HCT116 (cell line): ENCODE measurements at regions not wholly inside any gene's neighbourhood (a gene's known extent, or its start where the extent isn't known, plus 50 kb on each side); places are given as distances from the start of the nearest gene placed in this dataset.

ENCODE experiments used
- ATAC-seq: fragments of 200-7000 bp; cut with Tn5 transposase; 2 replicates; pipeline ENCODE4 v1.9.1; 2020; ENCODE audit warnings: mild to moderate bottlenecking, moderate library complexity
- BruUV-seq: library from RNA; stranded (reverse); fragments of 400-500 nt; replicated peaks from 2 replicates; lab custom pipeline; 2021; lab: Mats Ljungman, UMichigan
- CTCF ChIA-PET: fragments of 300-600 bp; sonication (Branson Sonifier 250); formaldehyde crosslinking; loops from one replicate; lab custom pipeline; 2021; ENCODE audit warnings: antibody characterized with exemption; lab: Charles Lee
- POLR2A ChIA-PET: fragments of 300-600, 350-600 bp; sonication (Branson Sonifier 250); formaldehyde crosslinking; loops from one replicate; lab custom pipeline; 2021; ENCODE audit warnings: antibody characterized with exemption; lab: Charles Lee
- RAD21 ChIA-PET, 2 experiments: fragments of 300-600 bp; sonication (Branson Sonifier 250); formaldehyde crosslinking; loops; one replicate each; lab custom pipeline; 2023; ENCODE audit warnings: low total read pairs in 2 of 2; ENCODE audit not compliant: uncharacterized antibody in 2 of 2, unreplicated experiment in 2 of 2, low non-redundant PET in 1 of 2; lab: Charles Lee
- DNase-seq: peaks from one replicate; pipeline ENCODE4 v3.0.0-alpha.2; 2010; ENCODE audit warnings: low read depth, low spot score
- H2AFZ ChIP-seq: fragments of 200-600 bp; shearing (Covaris generic), sonication (generic); 2 replicates; pipeline ENCODE4 v1.6.1; 2017; ENCODE audit warnings: low read depth, mixed run types, mixed read lengths, antibody characterized with exemption, low read length; ENCODE audit not compliant: poor library complexity, severe bottlenecking
- H3K27ac ChIP-seq: 2 replicates; pipeline ENCODE4 v1.5.1; 2012; ENCODE audit warnings: low read depth, low read length
- H3K27me3 ChIP-seq: fragments of 200-600 bp; sonication (generic); 2 replicates; pipeline ENCODE4 v1.6.1; 2016; ENCODE audit warnings: mixed run types, low read length, mixed read lengths; ENCODE audit not compliant: insufficient read depth
- H3K36me3 ChIP-seq, 2 experiments: fragments of 200-500 bp in 1 of 2; fragments of 200-600 bp in 1 of 2; sonication (Bioruptor generic) in 1 of 2; sonication (generic) in 1 of 2; 2 replicates each; pipeline versions ENCODE4 v1.5.1 to v1.6.1; 2014 to 2016; ENCODE audit warnings: low read length in 2 of 2, inconsistent platforms in 1 of 2, mixed read lengths in 1 of 2, mixed run types in 1 of 2; ENCODE audit not compliant: insufficient read depth in 2 of 2, control insufficient read depth in 1 of 2
- H3K4me1 ChIP-seq, 2 experiments: fragments of 200-600 bp in 1 of 2; sonication (generic) in 1 of 2; 2 replicates each; pipeline versions ENCODE4 v1.5.1 to v1.6.1; 2012 to 2017; ENCODE audit warnings: low read length in 2 of 2, inconsistent platforms in 1 of 2, mild to moderate bottlenecking in 1 of 2, mixed read lengths in 1 of 2, mixed run types in 1 of 2, moderate library complexity in 1 of 2; ENCODE audit not compliant: insufficient read depth in 2 of 2, control insufficient read depth in 1 of 2
- H3K4me2 ChIP-seq: fragments of 200-600 bp; sonication (generic); 2 replicates; pipeline ENCODE4 v1.6.1; 2017; ENCODE audit warnings: mixed run types, low read length, mixed read lengths
- H3K4me3 ChIP-seq, 2 experiments: fragments of 200-600 bp in 1 of 2; sonication (generic) in 1 of 2; replicated peaks in 1 of 2; 2 replicates each; pipeline ENCODE4 v1.5.1; 2011 to 2016; ENCODE audit warnings: low read length in 2 of 2, control low read depth in 1 of 2, low read depth in 1 of 2, mild to moderate bottlenecking in 1 of 2, mixed read lengths in 1 of 2, mixed run types in 1 of 2
- H3K79me2 ChIP-seq: fragments of 200-600 bp; sonication (generic); 2 replicates; pipeline ENCODE4 v1.6.1; 2017; ENCODE audit warnings: mild to moderate bottlenecking, mixed run types, low read length, moderate library complexity, mixed read lengths; ENCODE audit not compliant: insufficient read depth
- H3K9ac ChIP-seq: fragments of 200-600 bp; sonication (generic); 2 replicates; pipeline ENCODE4 v1.6.1; 2016; ENCODE audit warnings: low read length, mixed read lengths
- H3K9me2 ChIP-seq: fragments of 200-600 bp; sonication (generic), shearing (Covaris generic); 2 replicates; pipeline ENCODE4 v1.6.1; 2017; ENCODE audit warnings: mixed run types, mild to moderate bottlenecking, moderate library complexity; ENCODE audit not compliant: insufficient read depth
- H3K9me3 ChIP-seq, 2 experiments: fragments of 200-500 bp in 1 of 2; fragments of 200-600 bp in 1 of 2; sonication (Bioruptor generic) in 1 of 2; sonication (generic) in 1 of 2; 2 replicates each; pipeline ENCODE4 v1.6.1; 2014 to 2017; ENCODE audit warnings: low read length in 2 of 2, mixed read lengths in 2 of 2, inconsistent platforms in 1 of 2, low read depth in 1 of 2, mild to moderate bottlenecking in 1 of 2, mixed run types in 1 of 2, moderate library complexity in 1 of 2; ENCODE audit not compliant: control insufficient read depth in 1 of 2, insufficient read depth in 1 of 2
- H4K20me1 ChIP-seq: fragments of 200-600 bp; sonication (generic), shearing (Covaris generic); 2 replicates; pipeline ENCODE4 v1.6.1; 2017; ENCODE audit warnings: mixed run types, mild to moderate bottlenecking, moderate library complexity; ENCODE audit not compliant: insufficient read depth
- CBX3 ChIP-seq: IDR thresholded peaks from 2 replicates; pipeline ENCODE4 v1.6.1; 2012; ENCODE audit warnings: low read depth
- CEBPB ChIP-seq: IDR thresholded peaks from 2 replicates; pipeline ENCODE4 v1.6.1; 2012; ENCODE audit warnings: low read depth
- ELF1 ChIP-seq: IDR thresholded peaks from 2 replicates; pipeline ENCODE4 v1.6.1; 2012; ENCODE audit warnings: low read depth, borderline replicate concordance
- POLR2A ChIP-seq: IDR thresholded peaks from 2 replicates; pipeline ENCODE4 v1.7.0; 2011; ENCODE audit warnings: borderline replicate concordance; ENCODE audit not compliant: insufficient read depth, insufficient read length; ENCODE audit errors: extremely low read depth
- SIN3A ChIP-seq: IDR thresholded peaks from 2 replicates; pipeline ENCODE4 v1.6.1; 2012; ENCODE audit warnings: low read depth
- SP1 ChIP-seq: IDR thresholded peaks from 2 replicates; pipeline ENCODE4 v1.6.1; 2012; ENCODE audit warnings: low read depth
- YY1 ChIP-seq: IDR thresholded peaks from 2 replicates; pipeline ENCODE4 v1.6.1; 2011; ENCODE audit warnings: low read length, low read depth, moderate library complexity, mild to moderate bottlenecking; ENCODE audit not compliant: insufficient replicate concordance; ENCODE audit errors: extremely low read depth
- ZFX ChIP-seq: fragments of 450-650 bp; IDR thresholded peaks from 2 replicates; pipeline ENCODE4 v1.6.1; 2017
- ZNF274 ChIP-seq: fragments of 200-500 bp; sonication (Bioruptor generic); IDR thresholded peaks from 2 replicates; pipeline ENCODE4 v1.6.1; 2014; ENCODE audit warnings: mild to moderate bottlenecking, low read depth, low read length, inconsistent platforms
- intact Hi-C: fragments of 100-400 bp; cut with micrococcal nuclease; formaldehyde crosslinking; loops from 2 replicates; pipeline ENCODE4 v1.10.0; 2022
- TF ChIP-seq, protein P1 (sequence below), 3 experiments: fragments of 200-600 bp in 1 of 3; sonication (generic) in 1 of 3; IDR thresholded peaks in 2 of 3; conservative IDR thresholded peaks in 1 of 3; 2 replicates each; pipeline ENCODE4 v1.5.1; 2012 to 2017; ENCODE audit warnings: low read depth in 2 of 3, low read length in 2 of 3, antibody characterized with exemption in 1 of 3, borderline replicate concordance in 1 of 3, control low read depth in 1 of 3, mild to moderate bottlenecking in 1 of 3, mixed read lengths in 1 of 3, mixed run types in 1 of 3, moderate library complexity in 1 of 3; ENCODE audit not compliant: insufficient read depth in 1 of 3
- TF ChIP-seq, protein P2 (sequence below): IDR thresholded peaks from 2 replicates; pipeline ENCODE4 v1.6.1; 2012; ENCODE audit warnings: low read depth
- TF ChIP-seq, protein P3 (sequence below): IDR thresholded peaks from 2 replicates; pipeline ENCODE4 v1.6.1; 2011; ENCODE audit warnings: mild to moderate bottlenecking, low read length, moderate library complexity; ENCODE audit not compliant: insufficient replicate concordance; ENCODE audit errors: extremely low read depth

DNA sequence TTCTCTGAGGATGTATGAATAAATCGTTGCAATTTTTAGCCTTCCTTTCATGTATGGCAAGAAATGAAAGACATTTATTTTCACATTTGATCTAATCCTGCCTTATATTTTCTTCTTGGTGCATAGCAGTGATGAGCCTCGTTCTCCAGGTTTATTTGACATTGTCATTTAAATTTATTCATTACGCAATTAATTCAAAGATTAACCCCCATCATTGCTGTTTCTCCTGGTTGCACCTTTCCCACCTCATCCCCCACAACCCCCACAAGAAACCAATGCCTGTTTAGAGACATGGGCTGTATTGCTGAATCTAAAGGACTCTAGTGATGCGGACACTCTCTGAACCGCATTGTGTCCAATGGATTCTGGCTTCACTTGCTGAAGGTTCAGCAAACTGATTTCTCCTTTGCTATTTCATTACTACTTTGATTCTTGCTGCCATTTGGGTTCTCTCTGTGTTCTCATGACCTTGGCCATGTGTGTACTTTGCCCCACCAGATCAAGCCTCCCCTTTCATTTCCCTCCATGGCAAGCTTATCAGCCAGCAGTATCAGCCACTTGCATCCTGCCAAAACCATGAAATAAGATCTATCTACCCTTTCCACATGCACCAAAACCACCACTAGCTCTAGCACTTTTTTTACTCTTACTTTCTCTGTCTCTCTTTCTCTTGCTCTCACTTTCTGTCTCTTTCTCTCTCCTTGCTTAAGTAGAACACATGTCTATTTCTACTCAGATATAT, 382.7 kb downstream of the GBE1 start:
- POLR2A ChIA-PET = no interaction called here
- Histone ChIP-seq H3K27ac (no peak overlapping the region), H3K4me1 (no peaks in the 10 kb centered on the region), H3K9ac (no peak overlapping the region), H3K79me2 (no peaks in the 10 kb centered on the region), H3K9me2 (no peaks in the 10 kb centered on the region), H3K27me3 (no peaks in the 10 kb centered on the region), H2AFZ (no peak overlapping the region), H3K4me3 (no peak overlapping the region), H3K36me3 (no peaks in the 10 kb centered on the region), H3K9me3 (no peaks in the 10 kb centered on the region), H3K4me2 (no peak overlapping the region), H4K20me1 (no peaks in the 10 kb centered on the region; the same call in 1 of the 2 replicates)
- no TSS peak for BruUV-seq
- DNase-seq (no peak), ATAC-seq (no peak)
- intact Hi-C loops = no loop called here
- CTCF ChIA-PET = no interaction called here
- RAD21 ChIA-PET = no interaction called here
- TF ChIP-seq ZFX (no peak), CEBPB (no peak), POLR2A (no peak), ZNF274 (no peak), SP1 (no peak), YY1 (no peak), ELF1 (no peak), SIN3A (no peak), CBX3 (no peak)
- TF ChIP-seq, protein P1, sequence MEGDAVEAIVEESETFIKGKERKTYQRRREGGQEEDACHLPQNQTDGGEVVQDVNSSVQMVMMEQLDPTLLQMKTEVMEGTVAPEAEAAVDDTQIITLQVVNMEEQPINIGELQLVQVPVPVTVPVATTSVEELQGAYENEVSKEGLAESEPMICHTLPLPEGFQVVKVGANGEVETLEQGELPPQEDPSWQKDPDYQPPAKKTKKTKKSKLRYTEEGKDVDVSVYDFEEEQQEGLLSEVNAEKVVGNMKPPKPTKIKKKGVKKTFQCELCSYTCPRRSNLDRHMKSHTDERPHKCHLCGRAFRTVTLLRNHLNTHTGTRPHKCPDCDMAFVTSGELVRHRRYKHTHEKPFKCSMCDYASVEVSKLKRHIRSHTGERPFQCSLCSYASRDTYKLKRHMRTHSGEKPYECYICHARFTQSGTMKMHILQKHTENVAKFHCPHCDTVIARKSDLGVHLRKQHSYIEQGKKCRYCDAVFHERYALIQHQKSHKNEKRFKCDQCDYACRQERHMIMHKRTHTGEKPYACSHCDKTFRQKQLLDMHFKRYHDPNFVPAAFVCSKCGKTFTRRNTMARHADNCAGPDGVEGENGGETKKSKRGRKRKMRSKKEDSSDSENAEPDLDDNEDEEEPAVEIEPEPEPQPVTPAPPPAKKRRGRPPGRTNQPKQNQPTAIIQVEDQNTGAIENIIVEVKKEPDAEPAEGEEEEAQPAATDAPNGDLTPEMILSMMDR (IDR thresholded peaks at IDR 0.05 in 2 of 3, conservative IDR thresholded peaks at IDR 0.05 in 1 of 3; ENCODE audit: borderline replicate concordance in 1 of 3, insufficient read depth in 1 of 3, low read depth in 2 of 3, low read length in 2 of 3) = no peak
- TF ChIP-seq, protein P2, sequence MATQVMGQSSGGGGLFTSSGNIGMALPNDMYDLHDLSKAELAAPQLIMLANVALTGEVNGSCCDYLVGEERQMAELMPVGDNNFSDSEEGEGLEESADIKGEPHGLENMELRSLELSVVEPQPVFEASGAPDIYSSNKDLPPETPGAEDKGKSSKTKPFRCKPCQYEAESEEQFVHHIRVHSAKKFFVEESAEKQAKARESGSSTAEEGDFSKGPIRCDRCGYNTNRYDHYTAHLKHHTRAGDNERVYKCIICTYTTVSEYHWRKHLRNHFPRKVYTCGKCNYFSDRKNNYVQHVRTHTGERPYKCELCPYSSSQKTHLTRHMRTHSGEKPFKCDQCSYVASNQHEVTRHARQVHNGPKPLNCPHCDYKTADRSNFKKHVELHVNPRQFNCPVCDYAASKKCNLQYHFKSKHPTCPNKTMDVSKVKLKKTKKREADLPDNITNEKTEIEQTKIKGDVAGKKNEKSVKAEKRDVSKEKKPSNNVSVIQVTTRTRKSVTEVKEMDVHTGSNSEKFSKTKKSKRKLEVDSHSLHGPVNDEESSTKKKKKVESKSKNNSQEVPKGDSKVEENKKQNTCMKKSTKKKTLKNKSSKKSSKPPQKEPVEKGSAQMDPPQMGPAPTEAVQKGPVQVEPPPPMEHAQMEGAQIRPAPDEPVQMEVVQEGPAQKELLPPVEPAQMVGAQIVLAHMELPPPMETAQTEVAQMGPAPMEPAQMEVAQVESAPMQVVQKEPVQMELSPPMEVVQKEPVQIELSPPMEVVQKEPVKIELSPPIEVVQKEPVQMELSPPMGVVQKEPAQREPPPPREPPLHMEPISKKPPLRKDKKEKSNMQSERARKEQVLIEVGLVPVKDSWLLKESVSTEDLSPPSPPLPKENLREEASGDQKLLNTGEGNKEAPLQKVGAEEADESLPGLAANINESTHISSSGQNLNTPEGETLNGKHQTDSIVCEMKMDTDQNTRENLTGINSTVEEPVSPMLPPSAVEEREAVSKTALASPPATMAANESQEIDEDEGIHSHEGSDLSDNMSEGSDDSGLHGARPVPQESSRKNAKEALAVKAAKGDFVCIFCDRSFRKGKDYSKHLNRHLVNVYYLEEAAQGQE = no peak
- TF ChIP-seq, protein P3, sequence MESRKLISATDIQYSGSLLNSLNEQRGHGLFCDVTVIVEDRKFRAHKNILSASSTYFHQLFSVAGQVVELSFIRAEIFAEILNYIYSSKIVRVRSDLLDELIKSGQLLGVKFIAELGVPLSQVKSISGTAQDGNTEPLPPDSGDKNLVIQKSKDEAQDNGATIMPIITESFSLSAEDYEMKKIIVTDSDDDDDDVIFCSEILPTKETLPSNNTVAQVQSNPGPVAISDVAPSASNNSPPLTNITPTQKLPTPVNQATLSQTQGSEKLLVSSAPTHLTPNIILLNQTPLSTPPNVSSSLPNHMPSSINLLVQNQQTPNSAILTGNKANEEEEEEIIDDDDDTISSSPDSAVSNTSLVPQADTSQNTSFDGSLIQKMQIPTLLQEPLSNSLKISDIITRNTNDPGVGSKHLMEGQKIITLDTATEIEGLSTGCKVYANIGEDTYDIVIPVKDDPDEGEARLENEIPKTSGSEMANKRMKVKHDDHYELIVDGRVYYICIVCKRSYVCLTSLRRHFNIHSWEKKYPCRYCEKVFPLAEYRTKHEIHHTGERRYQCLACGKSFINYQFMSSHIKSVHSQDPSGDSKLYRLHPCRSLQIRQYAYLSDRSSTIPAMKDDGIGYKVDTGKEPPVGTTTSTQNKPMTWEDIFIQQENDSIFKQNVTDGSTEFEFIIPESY = no peak
